PC-9 (cell line): ENCODE measurements at regions not wholly inside any gene's neighbourhood (a gene's known extent, or its start where the extent isn't known, plus 50 kb on each side); places are given as distances from the start of the nearest gene placed in this dataset.

ENCODE experiments used
- BruUV-seq: library from RNA; stranded (reverse); fragments of 400-500 nt; replicated peaks from 2 replicates; lab custom pipeline; 2021; lab: Mats Ljungman, UMichigan
- CTCF ChIA-PET: fragments of 300-600 bp; sonication (Branson Sonifier 250); formaldehyde crosslinking; loops from one replicate; lab custom pipeline; 2022; ENCODE audit warnings: antibody characterized with exemption; lab: Charles Lee
- POLR2A ChIA-PET: fragments of 300-600 bp; sonication (Branson Sonifier 250); formaldehyde crosslinking; loops from one replicate; lab custom pipeline; 2022; ENCODE audit warnings: antibody characterized with exemption; ENCODE audit not compliant: unreplicated experiment; lab: Charles Lee
- DNase-seq, 2 experiments: peaks; one replicate each; pipeline versions ENCODE4 v3.0.0 to v3.0.0-alpha.2; 2015 to 2022; ENCODE audit warnings: mixed read lengths in 1 of 2
- H2AFZ ChIP-seq: fragments of 200-600 bp; sonication (generic); 2 replicates; pipeline ENCODE4 v1.8.1; 2017; ENCODE audit warnings: antibody characterized with exemption
- H3F3A ChIP-seq: fragments of 200-600 bp; sonication (generic); 2 replicates; pipeline ENCODE4 v1.8.1; 2017; ENCODE audit warnings: antibody characterized with exemption, mild to moderate bottlenecking, low read depth; ENCODE audit not compliant: insufficient read depth
- H3K27ac ChIP-seq: fragments of 200-600 bp; sonication (generic); 2 replicates; pipeline ENCODE4 v1.6.1; 2016; ENCODE audit warnings: mixed run types
- H3K27me3 ChIP-seq: fragments of 200-600 bp; sonication (generic); 2 replicates; pipeline ENCODE4 v1.6.1; 2016; ENCODE audit warnings: low read depth, mixed run types; ENCODE audit not compliant: insufficient read depth
- H3K36me3 ChIP-seq: fragments of 200-600 bp; sonication (generic); 2 replicates; pipeline ENCODE4 v1.6.1; 2016; ENCODE audit warnings: low read depth, mixed run types
- H3K4me1 ChIP-seq: fragments of 200-600 bp; sonication (generic); replicated peaks from 2 replicates; pipeline ENCODE4 v1.6.1; 2016; ENCODE audit warnings: mixed run types; ENCODE audit not compliant: insufficient read depth
- H3K4me2 ChIP-seq: fragments of 200-600 bp; sonication (generic); 2 replicates; pipeline ENCODE4 v1.6.1; 2017; ENCODE audit warnings: mixed run types
- H3K4me3 ChIP-seq: fragments of 200-600 bp; sonication (generic); 2 replicates; pipeline ENCODE4 v1.6.1; 2016; ENCODE audit warnings: mixed run types
- H3K79me2 ChIP-seq: fragments of 200-600 bp; sonication (generic); 2 replicates; pipeline ENCODE4 v1.6.1; 2017; ENCODE audit warnings: low read depth, mixed run types
- H3K9me2 ChIP-seq: fragments of 200-600 bp; sonication (generic); 2 replicates; pipeline ENCODE4 v1.8.1; 2017; ENCODE audit warnings: mild to moderate bottlenecking; ENCODE audit not compliant: insufficient read depth
- H3K9me3 ChIP-seq: fragments of 200-600 bp; sonication (generic); 2 replicates; pipeline ENCODE4 v1.8.1; 2016; ENCODE audit warnings: low read depth; ENCODE audit not compliant: insufficient read depth
- H4K20me1 ChIP-seq: fragments of 200-600 bp; sonication (generic); 2 replicates; pipeline ENCODE4 v1.8.1; 2017; ENCODE audit not compliant: insufficient read depth
- EZH2 ChIP-seq: fragments of 200-600 bp; sonication (generic); IDR thresholded peaks from 2 replicates; pipeline ENCODE4 v1.8.0; 2017; ENCODE audit warnings: antibody characterized with exemption, low read depth
- intact Hi-C: fragments of 100-400 bp; cut with micrococcal nuclease; formaldehyde crosslinking; loops from one replicate; pipeline ENCODE4 v1.10.0; 2022; ENCODE audit not compliant: unreplicated experiment
- TF ChIP-seq, protein P1 (sequence below): fragments of 200-600 bp; sonication (generic); conservative IDR thresholded peaks from 2 replicates; pipeline ENCODE4 v1.6.1; 2017; ENCODE audit warnings: mixed run types, antibody characterized with exemption, mild to moderate bottlenecking, moderate library complexity

DNA sequence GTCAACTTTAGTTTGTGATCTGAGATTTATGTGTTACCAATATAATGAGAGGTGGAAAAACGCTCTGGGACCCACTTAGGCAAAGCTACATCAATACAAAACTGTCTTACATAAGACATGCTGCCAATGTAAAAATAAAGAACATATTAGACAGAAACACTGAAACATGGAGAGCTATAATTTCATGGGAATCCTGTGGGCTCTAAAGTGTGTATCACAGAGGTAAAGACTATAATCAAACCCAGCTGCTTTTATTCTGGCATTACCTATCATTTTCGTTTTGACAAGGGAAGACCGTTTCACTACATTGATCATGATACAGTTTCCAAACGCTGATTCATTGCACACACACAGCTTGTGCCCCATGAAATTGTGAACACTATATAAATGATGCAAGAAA lies 400.5 kb upstream of the TUSC1 start:
- Histone ChIP-seq H3K27ac (no peak overlapping the region), H3K9me3 (no peaks in the 10 kb centered on the region), H3K4me3 (no peak overlapping the region), H3F3A (no peaks in the 10 kb centered on the region), H3K79me2 (no peaks in the 10 kb centered on the region), H4K20me1 (no peaks in the 10 kb centered on the region), H3K9me2 (no peaks in the 10 kb centered on the region), H2AFZ (no peak overlapping the region), H3K4me1 (no peaks in the 10 kb centered on the region), H3K36me3 (no peaks in the 10 kb centered on the region), H3K27me3 (no peaks in the 10 kb centered on the region), H3K4me2 (no peak overlapping the region)
- no peak for DNase-seq
- ChIA-PET POLR2A (no interaction called here), CTCF (no interaction called here)
- intact Hi-C loops = no loop called here
- BruUV-seq = no TSS peak
- no peak for TF ChIP-seq EZH2
- TF ChIP-seq, protein P1, sequence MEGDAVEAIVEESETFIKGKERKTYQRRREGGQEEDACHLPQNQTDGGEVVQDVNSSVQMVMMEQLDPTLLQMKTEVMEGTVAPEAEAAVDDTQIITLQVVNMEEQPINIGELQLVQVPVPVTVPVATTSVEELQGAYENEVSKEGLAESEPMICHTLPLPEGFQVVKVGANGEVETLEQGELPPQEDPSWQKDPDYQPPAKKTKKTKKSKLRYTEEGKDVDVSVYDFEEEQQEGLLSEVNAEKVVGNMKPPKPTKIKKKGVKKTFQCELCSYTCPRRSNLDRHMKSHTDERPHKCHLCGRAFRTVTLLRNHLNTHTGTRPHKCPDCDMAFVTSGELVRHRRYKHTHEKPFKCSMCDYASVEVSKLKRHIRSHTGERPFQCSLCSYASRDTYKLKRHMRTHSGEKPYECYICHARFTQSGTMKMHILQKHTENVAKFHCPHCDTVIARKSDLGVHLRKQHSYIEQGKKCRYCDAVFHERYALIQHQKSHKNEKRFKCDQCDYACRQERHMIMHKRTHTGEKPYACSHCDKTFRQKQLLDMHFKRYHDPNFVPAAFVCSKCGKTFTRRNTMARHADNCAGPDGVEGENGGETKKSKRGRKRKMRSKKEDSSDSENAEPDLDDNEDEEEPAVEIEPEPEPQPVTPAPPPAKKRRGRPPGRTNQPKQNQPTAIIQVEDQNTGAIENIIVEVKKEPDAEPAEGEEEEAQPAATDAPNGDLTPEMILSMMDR = no peak

DNA sequence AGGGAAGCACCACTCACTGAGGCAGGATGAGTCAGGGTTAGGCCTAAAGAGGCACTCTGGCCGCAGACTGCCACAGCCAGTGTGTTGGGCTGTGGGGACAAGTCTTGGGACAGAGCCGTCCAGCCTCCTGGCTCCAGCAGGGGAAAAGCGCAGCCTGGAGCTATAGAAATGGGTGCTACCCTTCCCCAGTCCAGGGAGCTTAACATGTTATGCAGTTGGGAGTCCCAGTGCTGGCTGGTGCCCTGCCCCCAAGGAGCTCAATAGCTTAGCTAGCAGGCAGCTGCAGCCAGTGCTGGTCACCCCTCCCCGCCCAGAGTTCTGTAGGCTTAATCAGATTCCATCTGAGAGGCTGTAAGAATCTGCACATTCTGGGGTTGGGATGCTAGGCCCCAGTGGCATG lies 399.6 kb upstream of the TUSC1 start:
- CTCF ChIA-PET = no interaction called here
- H3K27me3 ChIP-seq = no peaks in the 10 kb centered on the region
- no peaks in the 10 kb centered on the region for H3F3A ChIP-seq
- no peak for DNase-seq
- H3K79me2 ChIP-seq = no peaks in the 10 kb centered on the region
- POLR2A ChIA-PET = no interaction called here
- intact Hi-C loops = no loop called here
- H2AFZ ChIP-seq = no peak overlapping the region
- no peaks in the 10 kb centered on the region for H4K20me1 ChIP-seq
- no peaks in the 10 kb centered on the region for H3K9me3 ChIP-seq
- no peaks in the 10 kb centered on the region for H3K36me3 ChIP-seq
- no peaks in the 10 kb centered on the region for H3K4me1 ChIP-seq
- H3K4me3 ChIP-seq = no peak overlapping the region
- no peak overlapping the region for H3K4me2 ChIP-seq
- H3K27ac ChIP-seq = no peak overlapping the region
- H3K9me2 ChIP-seq = no peaks in the 10 kb centered on the region
- TF ChIP-seq, protein P1 = no peak
- no peak for TF ChIP-seq EZH2
- BruUV-seq = no TSS peak

DNA sequence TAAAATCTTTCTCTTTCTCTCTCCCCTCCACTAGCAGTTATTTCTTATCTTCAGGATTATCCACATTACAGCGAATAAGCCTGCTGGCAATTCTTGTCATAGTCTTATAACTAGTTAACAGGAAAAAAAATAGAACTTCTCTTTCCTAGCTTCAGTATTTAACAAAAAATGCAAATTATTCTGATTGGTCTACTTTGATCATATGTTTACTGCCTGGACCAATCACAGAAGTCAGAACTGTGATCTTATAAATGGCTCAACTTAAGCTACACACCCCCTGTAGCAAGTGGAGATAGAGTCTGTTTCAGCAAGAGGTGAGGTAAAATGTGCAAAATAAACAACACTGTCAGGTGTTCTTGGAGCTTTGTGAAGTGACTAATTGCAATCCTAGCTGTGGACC lies 389.4 kb upstream of the TUSC1 start:
- TF ChIP-seq, protein P1 = no peak
- TF ChIP-seq EZH2 = no peak
- BruUV-seq = no TSS peak
- no peak overlapping the region for H3K4me3 ChIP-seq
- H3K27ac ChIP-seq = no peak overlapping the region
- H3K4me2 ChIP-seq = no peak overlapping the region
- H3K36me3 ChIP-seq = no peaks in the 10 kb centered on the region
- no peaks in the 10 kb centered on the region for H4K20me1 ChIP-seq
- no peak for DNase-seq
- H3K9me3 ChIP-seq = no peaks in the 10 kb centered on the region
- no peaks in the 10 kb centered on the region for H3K4me1 ChIP-seq
- intact Hi-C loops = no loop called here
- no peaks in the 10 kb centered on the region for H3K27me3 ChIP-seq
- H3K79me2 ChIP-seq = no peaks in the 10 kb centered on the region
- no peaks in the 10 kb centered on the region for H3K9me2 ChIP-seq
- H3F3A ChIP-seq = no peaks in the 10 kb centered on the region
- no peak overlapping the region for H2AFZ ChIP-seq
- ChIA-PET CTCF (no interaction called here), POLR2A (no interaction called here)
